HepG2 (cell line): ENCODE measurements at regions not wholly inside any gene's neighbourhood (a gene's known extent, or its start where the extent isn't known, plus 50 kb on each side); places are given as distances from the start of the nearest gene placed in this dataset.

Experiments
- CBX1 ChIP-seq: IDR thresholded peaks from one replicate; pipeline ENCODE4 v1.6.1; 2016; ENCODE audit warnings: antibody characterized with exemption, low read depth
- CENPBD1 ChIP-seq: sonication (generic); formaldehyde crosslinking; IDR thresholded peaks from 2 replicates; pipeline ENCODE4 v1.8.0; 2022; ENCODE audit warnings: missing genetic modification reagents, low read depth, mild to moderate bottlenecking, borderline replicate concordance
- CHCHD3 ChIP-seq: sonication (generic); formaldehyde crosslinking; IDR thresholded peaks from 2 replicates; pipeline ENCODE4 v1.8.0; 2022; ENCODE audit warnings: mild to moderate bottlenecking, missing genetic modification reagents, moderate library complexity
- CREM ChIP-seq, 2 experiments: sonication (generic) in 1 of 2; formaldehyde crosslinking in 1 of 2; IDR thresholded peaks; 2 replicates each; pipeline versions ENCODE4 v1.4.0 to v1.6.1; 2016 to 2020; ENCODE audit warnings: antibody characterized with exemption in 1 of 2, mild to moderate bottlenecking in 1 of 2, missing genetic modification reagents in 1 of 2
- HMGXB4 ChIP-seq, 2 experiments: sonication (generic) in 1 of 2; formaldehyde crosslinking in 1 of 2; IDR thresholded peaks; 2 replicates each; pipeline versions ENCODE4 v1.4.0 to v1.6.1; 2018 to 2020; ENCODE audit warnings: missing genetic modification reagents in 2 of 2, borderline replicate concordance in 1 of 2, low read depth in 1 of 2, mild to moderate bottlenecking in 1 of 2, missing biosample characterization in 1 of 2
- HNRNPL ChIP-seq: fragments of 200-400 bp; formaldehyde crosslinking; IDR thresholded peaks from 2 replicates; pipeline ENCODE4 v1.6.1; 2017; ENCODE audit warnings: mild to moderate bottlenecking, low read depth, low read length
- NR2F2 ChIP-seq: IDR thresholded peaks from 2 replicates; pipeline ENCODE4 v1.6.1; 2012; ENCODE audit warnings: low read depth, inconsistent platforms, borderline replicate concordance
- NR2F6 ChIP-seq, 2 experiments: IDR thresholded peaks; 2 replicates each; pipeline ENCODE4 v1.6.1; 2016; ENCODE audit warnings: antibody characterized with exemption in 1 of 2, mild to moderate bottlenecking in 1 of 2
- POLR2A ChIP-seq, 2 experiments: IDR thresholded peaks; 2 replicates each; pipeline ENCODE4 v1.6.1; 2011; ENCODE audit warnings: low read depth in 2 of 2, low read length in 2 of 2, mild to moderate bottlenecking in 1 of 2, moderate library complexity in 1 of 2; ENCODE audit not compliant: insufficient read depth in 1 of 2
- SMAD9 ChIP-seq: sonication (generic); formaldehyde crosslinking; IDR thresholded peaks from 2 replicates; pipeline ENCODE4 v1.5.1; 2020; ENCODE audit warnings: mild to moderate bottlenecking, missing genetic modification reagents
- STAT6 ChIP-seq: sonication (generic); formaldehyde crosslinking; IDR thresholded peaks from 2 replicates; pipeline ENCODE4 v1.4.0; 2020; ENCODE audit warnings: missing genetic modification reagents, mild to moderate bottlenecking, borderline replicate concordance
- ZNF12 ChIP-seq: sonication (generic); formaldehyde crosslinking; IDR thresholded peaks from 2 replicates; pipeline ENCODE4 v1.5.0; 2020; ENCODE audit warnings: missing genetic modification reagents
- ZNF276 ChIP-seq: sonication (generic); formaldehyde crosslinking; IDR thresholded peaks from 2 replicates; pipeline ENCODE4 v1.4.0; 2020; ENCODE audit warnings: mild to moderate bottlenecking, low read depth, missing genetic modification reagents
- ZNF552 ChIP-seq: sonication (generic); formaldehyde crosslinking; IDR thresholded peaks from 2 replicates; pipeline ENCODE4 v1.9.0; 2022; ENCODE audit warnings: missing genetic modification reagents, mild to moderate bottlenecking, borderline replicate concordance
- ZNF652 ChIP-seq: IDR thresholded peaks from 2 replicates; pipeline ENCODE4 v1.6.1; 2016; ENCODE audit warnings: low read depth, borderline replicate concordance
- ZSCAN31 ChIP-seq: sonication (generic); formaldehyde crosslinking; IDR thresholded peaks from 2 replicates; pipeline ENCODE4 v1.5.0; 2020; ENCODE audit warnings: low read depth, mild to moderate bottlenecking, missing genetic modification reagents

GRCh38 chr20:50372770-50373088 is 137.5 kb upstream of the PTPN1 start (continued):
- TF ChIP-seq STAT6 (CRISPR knock-in tag) (no peak), NR2F6 (IDR thresholded peaks at IDR 0.05) (no peak), NR2F6 (CRISPR knock-in tag; IDR thresholded peaks at IDR 0.05) (peak; percentile 50), SMAD9 (CRISPR knock-in tag) (no peak), ZNF552 (CRISPR knock-in tag) (no peak), ZNF12 (no peak), CHCHD3 (CRISPR knock-in tag) (no peak), CBX1 (no peak), ZSCAN31 (CRISPR knock-in tag) (no peak), HNRNPL (no peak), ZNF276 (CRISPR knock-in tag) (no peak), CREM (IDR thresholded peaks at IDR 0.05) (no peak), CREM (CRISPR knock-in tag; IDR thresholded peaks at IDR 0.05) (no peak), ZNF652 (CRISPR knock-in tag) (no peak), POLR2A (IDR thresholded peaks at IDR 0.05; ENCODE audit: insufficient read depth in 1 of 2, low read depth in 2 of 2, low read length in 2 of 2) (0 out of 4 replicates have a peak, but pooled peaks of 1 of the 2 experiments have one; percentile 33), NR2F2 (no peak), CENPBD1 (CRISPR knock-in tag) (no peak), HMGXB4 (CRISPR knock-in tag; IDR thresholded peaks at IDR 0.05; ENCODE audit: borderline replicate concordance in 1 of 2, low read depth in 1 of 2) (no peak)
